OCI-LY7 (cell line): ENCODE measurements at regions not wholly inside any gene's neighbourhood (a gene's known extent, or its start where the extent isn't known, plus 50 kb on each side); places are given as distances from the start of the nearest gene placed in this dataset.

Source experiments
- EZH2phosphoT487 ChIP-seq: fragments of 200-600 bp; sonication (generic); IDR thresholded peaks from 2 replicates; pipeline ENCODE4 v1.6.1; 2018; ENCODE audit warnings: low read depth, borderline replicate concordance, mild to moderate bottlenecking, mixed run types, antibody characterized with exemption, low read length, moderate library complexity, mixed read lengths
- TF ChIP-seq, protein P1 (sequence below): fragments of 200-600 bp; sonication (generic); conservative IDR thresholded peaks from 2 replicates; pipeline ENCODE4 v1.5.1; 2014; ENCODE audit warnings: mild to moderate bottlenecking, antibody characterized with exemption, low read length, moderate library complexity, mixed read lengths

DNA sequence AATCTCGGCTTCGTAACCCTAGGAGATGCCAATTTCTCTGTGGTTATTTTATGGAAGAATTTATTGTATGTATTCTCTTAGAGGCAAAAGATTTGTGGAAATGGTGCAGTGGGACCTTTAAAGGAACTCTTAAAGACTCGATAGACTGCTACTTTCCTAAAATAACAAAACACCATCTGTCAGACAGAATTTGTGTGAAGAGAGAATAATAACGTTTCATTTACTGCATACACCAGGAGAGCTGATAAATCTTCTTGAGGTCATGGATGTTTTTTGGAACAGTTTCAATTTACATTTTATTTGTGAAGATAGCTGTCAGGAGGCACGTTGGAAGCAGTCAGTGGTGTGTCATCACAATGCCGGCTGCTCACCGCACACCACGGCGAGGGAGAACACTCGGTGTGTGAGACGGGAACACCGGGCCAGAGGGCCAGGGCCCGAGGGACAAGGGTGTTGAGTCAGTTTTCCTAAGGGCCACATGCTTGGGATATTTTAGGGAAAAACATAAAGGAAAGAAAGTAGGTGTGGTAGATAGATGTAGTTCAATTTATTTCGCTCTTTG is 1681.0 kb upstream of the DDX18 start:
- TF ChIP-seq, protein P1, sequence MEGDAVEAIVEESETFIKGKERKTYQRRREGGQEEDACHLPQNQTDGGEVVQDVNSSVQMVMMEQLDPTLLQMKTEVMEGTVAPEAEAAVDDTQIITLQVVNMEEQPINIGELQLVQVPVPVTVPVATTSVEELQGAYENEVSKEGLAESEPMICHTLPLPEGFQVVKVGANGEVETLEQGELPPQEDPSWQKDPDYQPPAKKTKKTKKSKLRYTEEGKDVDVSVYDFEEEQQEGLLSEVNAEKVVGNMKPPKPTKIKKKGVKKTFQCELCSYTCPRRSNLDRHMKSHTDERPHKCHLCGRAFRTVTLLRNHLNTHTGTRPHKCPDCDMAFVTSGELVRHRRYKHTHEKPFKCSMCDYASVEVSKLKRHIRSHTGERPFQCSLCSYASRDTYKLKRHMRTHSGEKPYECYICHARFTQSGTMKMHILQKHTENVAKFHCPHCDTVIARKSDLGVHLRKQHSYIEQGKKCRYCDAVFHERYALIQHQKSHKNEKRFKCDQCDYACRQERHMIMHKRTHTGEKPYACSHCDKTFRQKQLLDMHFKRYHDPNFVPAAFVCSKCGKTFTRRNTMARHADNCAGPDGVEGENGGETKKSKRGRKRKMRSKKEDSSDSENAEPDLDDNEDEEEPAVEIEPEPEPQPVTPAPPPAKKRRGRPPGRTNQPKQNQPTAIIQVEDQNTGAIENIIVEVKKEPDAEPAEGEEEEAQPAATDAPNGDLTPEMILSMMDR: no peak
- TF ChIP-seq EZH2phosphoT487: no peak
